HG03159 (cell line): ENCODE measurements at regions not wholly inside any gene's neighbourhood (a gene's known extent, or its start where the extent isn't known, plus 50 kb on each side); places are given as distances from the start of the nearest gene placed in this dataset.
"Not testable (repeated sequence)": the region's sequence is repeated elsewhere in the genome, so short reads cannot be mapped to it uniquely, and the experiment has no call there.

Experiments used
- ATAC-seq: cut with Tn5 transposase; IDR thresholded peaks from one replicate; pipeline ENCODE4 v1.9.1; 2021; ENCODE audit warnings: mild to moderate bottlenecking, moderate library complexity; ENCODE audit not compliant: unreplicated experiment

DNA sequence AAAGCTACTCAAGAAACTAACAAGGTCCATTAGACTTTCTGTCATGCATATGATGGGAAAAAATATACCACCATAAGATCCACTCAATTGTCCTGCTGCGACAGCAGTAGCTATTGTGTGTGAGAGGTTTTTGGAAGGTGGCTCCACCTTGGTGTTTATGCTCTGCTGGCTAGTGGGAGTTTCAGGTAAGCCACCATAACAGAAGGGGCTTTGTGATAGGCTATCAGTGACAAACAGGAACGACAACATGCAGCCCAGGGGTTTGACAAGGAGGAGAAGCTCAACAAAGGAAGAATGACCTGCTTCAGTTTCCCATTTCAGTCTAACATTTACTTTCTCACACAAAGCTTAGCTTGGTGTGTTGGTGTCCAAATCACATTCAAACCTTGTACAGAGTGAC is 182.6 kb downstream of the ATOH1 start:
- no peak for ATAC-seq

DNA sequence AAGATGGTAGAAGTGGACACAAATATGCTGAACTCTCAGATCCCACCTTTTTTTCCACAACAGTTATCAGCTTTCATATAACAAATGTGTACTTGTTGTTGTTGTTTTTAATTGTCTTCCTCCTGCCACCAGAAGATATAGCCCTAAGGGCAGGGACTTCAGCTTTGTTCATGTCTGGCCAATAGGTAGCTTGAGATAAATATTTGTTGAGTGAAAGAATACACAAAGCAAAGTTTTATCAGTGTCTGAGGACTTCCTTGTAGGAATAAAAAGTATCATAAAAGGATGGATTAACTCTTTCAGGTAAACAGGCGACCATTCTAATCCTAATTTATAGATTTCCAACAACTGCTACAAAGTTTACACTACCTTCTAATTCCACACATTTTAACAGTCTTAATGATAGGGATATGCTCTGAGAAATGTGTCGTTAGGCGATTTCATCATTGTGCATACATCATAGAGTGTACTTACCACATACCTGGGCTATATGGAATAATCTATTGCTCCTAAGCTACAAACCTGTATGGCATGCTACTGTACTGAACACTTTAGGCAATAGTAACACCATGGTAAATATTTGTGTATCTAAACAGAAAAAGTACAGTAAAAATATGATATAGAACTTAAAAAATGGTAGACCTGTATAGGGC is 186.1 kb downstream of the ATOH1 start:
- ATAC-seq = no peak

DNA sequence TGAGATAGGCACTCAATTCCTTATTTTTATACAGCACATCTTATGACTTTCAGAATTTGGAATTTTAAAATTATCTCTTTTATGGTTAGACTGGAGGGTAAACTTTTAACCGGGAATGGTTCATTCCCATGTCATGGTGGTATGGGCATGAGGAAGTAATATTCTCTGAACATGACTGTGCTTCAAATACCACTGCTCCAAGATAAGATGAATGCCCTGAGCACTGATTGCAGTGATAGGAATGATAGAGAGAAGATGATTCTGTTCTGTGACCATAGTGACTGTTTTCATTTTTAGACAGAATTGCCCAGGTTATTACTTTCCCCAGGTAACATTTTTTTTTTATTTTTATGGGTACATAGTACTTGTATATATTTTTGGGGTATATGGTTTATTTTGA is 187.4 kb downstream of the ATOH1 start:
- ATAC-seq = no peak

DNA sequence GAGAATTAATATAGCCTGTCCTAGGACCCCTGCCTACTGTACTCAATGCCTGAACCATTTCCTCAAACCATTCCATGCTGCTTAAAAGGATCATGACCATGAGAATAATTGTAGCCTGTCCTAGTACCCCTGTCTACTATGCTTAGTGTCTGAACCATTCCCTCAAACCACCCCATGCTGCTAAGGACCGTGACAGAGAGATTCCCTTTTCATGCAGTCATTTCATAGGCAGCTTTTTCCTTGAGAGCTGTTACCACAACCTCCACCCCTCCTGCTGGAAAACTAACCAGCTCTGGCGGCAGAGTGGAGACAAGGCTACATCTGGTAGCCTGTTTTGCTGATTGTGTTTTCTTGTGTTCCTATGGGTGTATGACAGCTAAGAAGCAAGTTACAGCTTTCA is 174.9 kb upstream of the SMARCAD1 start:
- no peak for ATAC-seq

DNA sequence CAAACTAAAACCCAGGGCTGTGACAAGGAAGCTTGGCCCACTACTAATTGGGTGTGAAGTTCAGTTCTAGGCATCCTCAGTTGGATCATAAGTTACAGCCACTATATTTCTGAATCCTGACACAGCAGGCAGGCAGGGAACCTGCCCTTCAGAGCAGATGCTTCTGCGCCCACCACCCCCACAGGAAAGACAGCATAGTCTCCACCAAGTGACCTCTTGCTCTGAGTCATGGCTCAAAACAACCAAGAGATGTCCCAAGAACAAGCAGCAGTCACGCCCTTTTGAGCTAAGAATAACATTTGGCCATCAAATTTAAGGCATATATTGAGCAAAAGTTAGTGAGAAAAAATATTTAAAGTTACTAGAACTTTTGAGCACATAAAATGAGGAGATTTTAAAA is 170.7 kb upstream of the SMARCAD1 start:
- ATAC-seq = peak; percentile 80

DNA sequence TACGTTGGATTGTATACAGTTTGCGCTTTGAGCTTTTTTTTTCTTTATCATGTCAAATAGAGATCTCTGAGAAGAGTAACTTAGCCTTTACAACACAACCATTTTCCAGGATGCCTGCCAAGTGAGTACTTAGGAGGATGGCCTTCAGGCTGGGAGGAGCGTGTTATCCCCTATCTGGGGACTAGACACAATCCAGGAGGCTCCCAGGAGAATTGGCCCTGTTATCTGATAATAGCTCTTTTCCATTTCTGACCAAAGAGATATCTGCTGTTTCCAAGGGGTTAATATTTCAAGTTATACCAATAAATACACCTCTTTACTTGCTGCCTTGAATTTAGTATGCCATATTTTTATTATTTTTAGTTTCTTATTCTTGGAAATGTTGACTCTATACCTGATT is 169.5 kb upstream of the SMARCAD1 start:
- ATAC-seq = no peak

DNA sequence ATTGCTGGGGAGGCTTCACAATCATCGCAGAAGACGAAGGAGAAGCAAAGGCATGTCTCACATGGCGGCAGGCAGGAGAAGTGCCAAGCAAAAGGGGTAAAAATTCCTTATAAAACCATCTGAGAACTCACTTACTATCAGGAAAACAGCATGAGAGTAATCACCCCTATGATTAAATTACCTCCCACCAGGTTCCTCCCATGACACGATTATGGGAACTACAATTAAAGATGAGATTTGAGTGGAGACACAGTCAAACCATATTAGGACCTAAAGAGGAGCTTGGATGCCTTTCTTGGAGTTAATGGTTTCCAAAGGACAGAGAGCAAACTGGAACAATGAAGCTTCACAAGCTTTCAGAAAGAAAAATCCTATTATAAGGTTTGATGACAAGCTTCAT is 168.4 kb upstream of the SMARCAD1 start:
- ATAC-seq = no peak

DNA sequence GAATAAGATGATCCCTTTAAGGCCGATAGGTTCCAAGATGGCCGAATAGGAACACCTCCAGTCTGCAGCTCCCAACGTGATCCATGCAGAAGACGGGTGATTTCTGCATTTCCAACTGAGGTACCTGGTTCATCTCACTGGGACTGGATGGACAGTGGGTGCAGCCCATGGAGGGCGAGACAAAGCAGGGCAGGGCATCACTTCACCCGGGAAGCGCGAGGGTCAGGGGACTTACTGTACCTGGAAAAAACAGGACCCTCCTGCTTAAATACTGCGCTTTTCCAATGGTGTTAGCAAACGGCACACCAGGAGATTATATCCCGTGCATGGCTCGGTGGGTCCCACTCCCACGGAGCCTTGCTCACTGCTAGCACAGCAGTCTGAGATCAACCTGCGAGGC is 163.2 kb upstream of the SMARCAD1 start:
- ATAC-seq = not testable (repeated sequence)

DNA sequence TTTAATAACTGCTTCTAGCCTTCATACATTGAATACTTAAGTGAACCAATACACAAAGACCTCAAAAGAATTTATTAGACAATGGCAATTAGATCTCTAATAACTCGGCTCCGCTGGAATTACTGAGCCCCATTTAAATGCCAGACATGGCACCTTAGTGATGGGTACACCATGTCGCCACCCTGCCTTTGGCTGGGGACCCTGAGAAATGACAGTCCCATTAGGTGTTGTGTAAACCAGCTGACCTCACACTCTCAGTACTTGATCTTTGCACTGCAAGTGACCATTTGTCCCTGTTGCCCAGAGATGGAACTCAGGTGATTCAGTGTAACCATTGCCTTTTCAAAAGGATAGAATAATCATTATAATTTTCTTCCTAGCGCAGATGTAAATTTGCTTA is 144.6 kb upstream of the SMARCAD1 start:
- ATAC-seq = no peak

DNA sequence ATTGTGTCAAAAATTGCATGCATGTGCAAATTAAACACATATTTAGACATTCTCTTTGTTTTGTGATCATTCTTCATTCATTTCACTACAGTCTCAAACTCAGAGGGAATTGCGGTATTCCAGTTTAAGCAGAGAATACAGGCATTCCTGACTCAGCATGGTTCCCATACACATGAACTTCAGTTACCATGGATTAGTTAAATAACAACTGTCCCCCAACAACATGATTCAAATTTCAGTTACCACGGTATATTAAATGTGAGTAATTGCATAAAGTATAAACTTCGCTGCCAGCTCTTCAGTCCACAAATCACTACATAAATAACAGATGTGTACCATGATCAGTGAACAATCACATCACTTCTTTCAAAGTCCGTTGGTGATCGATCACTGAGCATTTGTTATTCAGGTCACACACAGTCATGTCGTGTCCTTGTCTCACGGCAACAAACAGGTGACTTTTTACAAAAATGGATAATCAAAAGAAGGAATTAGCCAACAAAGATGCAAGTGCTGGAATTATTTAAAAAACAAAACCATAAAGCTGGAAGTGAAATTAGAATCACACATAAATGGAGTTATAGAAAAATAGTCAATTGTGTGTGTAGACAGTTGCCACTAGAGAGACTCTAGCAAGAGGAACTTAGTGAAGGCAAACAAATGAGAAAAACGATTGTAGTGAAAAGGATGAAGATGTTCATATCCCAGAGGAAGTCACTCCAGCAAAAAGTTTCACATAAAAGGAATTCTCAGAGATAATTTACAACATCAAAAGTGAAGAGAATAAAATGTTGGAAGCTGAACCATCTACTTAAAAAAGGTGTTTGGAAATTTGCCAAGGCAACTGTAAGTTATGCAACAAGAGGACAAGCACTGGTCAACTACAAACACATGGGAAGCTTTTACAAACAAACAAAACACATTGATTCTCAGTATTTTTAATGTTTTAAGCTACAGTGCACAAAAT is 138.6 kb upstream of the SMARCAD1 start:
- no peak for ATAC-seq

DNA sequence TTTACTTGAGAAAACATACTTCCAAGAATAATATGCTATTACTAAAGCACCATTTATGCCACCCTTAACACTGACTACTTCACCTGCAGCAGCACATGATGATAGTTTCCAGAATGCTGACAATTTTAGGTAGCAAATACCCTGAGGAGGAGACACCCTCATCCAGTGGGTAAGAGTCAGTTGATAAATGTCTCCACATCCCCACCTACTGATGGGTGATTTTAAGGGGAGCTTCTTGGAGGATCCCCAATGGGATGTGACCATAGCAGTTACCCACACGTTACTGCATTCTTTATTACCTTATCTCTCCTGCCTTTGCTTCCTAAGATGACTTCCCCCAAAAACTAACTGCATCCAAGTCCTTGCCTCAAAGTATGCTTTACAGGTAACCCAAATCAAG is 131.2 kb upstream of the SMARCAD1 start:
- no peak for ATAC-seq

DNA sequence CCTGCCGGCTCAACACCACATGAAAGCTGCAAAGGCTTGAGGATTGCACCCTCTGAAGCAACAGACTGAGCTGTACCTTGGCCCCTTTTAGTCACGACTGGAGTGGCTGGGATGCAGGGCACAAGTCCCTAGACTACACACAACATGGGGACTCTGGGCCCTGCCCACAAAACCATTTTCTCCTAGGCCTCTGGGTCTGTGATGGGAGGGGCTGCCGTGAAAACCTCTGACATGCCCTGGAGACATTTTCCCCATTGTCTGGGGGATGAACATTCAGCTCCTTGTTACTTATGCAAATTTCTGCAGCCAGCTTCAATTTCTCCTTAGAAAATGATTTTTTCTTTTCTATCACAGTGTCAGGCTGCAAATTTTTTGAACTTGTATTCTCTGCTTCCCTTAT is 123.5 kb upstream of the SMARCAD1 start:
- ATAC-seq = no peak

DNA sequence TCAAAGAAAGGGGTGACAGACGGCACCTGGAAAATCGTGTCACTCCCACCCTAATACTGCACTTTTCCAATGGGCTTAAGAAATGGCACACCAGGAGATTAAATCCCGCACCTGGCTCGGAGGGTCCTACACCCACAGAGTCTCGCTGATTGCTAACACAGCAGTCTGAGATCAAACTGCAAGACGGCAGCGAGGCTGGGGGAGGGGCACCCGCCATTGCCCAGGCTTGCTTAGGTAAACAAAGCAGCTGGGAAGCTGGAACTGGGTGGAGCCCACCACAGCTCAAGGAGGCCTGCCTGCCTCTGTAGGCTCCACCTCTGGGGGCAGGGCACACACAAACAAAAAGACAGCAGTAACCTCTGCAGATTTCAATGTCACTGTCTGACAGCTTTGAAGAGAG is 108.5 kb upstream of the SMARCAD1 start:
- ATAC-seq = not testable (repeated sequence)

DNA sequence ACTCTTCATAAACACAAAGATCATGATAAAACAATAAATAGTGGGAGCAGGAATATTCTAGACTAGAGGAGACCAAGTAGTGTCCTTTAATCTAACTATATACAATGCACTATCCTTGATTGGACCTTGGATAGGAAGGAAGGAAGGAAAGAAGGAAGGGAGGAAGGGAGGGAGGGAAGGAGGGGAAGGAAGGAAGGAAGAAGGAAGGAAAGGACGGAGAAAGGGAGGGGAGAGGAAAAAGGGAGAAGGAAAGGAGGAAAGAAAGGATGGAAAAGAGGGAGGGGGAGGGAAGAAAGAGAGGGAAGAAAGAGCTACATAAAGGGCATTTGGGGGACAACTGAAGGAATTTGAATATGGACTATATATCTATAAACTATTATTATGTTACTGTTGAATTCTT is 95.0 kb upstream of the SMARCAD1 start:
- ATAC-seq = no peak

DNA sequence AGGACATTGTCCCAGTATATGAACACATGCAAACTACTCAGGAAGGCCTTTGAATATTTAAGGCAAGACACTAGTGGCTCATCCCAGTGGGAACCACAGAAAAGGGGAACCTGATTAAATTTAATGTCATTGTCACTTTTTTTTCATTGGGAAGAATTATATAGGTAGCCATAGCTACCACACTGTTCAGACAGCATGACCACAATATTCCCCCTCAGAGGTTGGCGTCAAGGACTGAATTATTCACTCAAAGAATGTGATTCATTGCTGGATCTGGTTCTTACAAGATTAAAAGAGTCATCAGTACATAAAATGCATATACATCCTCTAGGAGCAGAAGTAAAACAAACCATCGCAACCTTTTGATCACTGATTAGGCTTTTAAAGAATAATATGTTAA is 92.0 kb upstream of the SMARCAD1 start:
- ATAC-seq = no peak

DNA sequence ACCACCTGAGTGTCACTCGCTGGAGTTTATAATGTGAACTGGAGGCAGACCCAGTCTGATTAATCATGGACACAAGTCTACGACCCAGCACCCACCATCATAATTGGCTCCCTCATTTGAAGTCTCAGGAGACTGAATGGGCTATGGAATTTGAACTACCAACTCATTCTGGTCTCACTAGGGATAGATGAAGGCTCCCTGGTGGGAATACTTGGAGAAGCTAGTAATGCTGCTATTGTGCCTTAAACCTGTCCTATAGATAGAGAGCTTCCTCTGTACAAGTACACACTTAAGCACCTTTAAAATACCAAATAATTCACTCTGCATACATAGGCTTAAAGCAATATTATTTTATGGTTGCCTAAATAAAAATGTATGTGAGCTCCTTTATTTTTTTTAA is 90.8 kb upstream of the SMARCAD1 start:
- no peak for ATAC-seq

DNA sequence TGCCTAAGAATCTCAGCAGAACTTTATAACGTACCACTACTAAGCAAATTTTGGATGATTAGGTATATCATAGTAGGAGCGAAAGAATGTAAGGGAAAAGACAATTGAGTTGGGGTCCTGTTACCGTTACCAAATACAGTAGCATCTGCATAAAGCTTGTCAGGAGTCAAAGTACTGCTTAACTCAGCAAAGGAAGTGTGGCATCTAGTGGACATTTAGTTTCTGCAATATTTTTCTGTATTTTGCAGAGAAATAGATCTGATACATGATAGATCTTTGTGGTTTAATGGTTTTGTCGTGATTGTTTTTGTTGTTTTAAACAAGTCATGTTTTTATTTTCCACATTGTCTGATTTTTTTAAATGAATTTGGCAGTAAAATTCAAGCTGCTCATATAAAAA is 81.0 kb upstream of the SMARCAD1 start:
- no peak for ATAC-seq

DNA sequence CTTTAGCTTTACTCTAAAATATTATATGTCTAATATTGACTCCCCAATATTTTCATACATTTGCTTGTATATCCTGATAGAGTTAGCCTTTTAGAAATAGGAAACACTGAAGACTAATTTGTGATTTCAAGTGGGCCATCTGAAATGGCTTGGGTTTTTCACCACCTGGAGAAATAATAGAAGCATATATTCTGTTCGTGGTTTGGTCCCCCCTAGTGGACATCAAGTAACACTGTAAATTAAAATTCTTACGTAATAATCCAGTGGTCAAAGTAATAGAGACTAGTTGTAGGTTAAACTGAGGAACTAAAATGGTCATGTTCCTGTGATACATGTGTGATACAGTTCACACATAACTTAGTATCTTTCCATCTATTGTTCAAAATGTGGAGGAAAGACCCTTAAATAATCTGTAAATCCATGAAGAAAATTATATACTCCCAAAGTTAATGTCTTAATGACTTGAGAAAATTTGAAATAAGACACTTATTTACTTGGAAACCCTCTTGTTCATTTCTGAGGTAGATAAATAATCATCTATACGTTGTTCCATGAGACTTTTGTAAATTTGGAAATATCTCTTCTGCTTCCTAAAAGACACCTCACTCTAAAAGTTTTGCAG is 79.8 kb upstream of the SMARCAD1 start:
- peak; percentile 88 for ATAC-seq

DNA sequence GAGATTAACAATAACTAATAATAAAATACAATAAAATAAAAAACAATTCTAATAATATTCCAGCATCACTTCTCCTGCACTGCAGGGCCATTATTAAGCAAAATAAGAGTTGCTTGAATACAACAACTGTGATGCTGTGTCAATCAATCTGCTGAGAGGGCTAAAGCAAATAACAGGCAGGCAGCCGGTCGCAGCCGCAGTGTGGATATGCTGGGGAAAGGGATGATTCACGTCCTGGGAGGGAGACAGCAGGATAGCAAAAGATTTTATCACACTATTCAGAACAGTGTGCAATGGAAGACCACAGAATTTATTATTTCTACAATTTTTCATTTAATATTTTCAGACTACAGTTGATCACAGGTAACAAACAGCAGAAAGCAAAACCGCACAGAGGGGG is 76.5 kb upstream of the SMARCAD1 start:
- ATAC-seq = no peak

DNA sequence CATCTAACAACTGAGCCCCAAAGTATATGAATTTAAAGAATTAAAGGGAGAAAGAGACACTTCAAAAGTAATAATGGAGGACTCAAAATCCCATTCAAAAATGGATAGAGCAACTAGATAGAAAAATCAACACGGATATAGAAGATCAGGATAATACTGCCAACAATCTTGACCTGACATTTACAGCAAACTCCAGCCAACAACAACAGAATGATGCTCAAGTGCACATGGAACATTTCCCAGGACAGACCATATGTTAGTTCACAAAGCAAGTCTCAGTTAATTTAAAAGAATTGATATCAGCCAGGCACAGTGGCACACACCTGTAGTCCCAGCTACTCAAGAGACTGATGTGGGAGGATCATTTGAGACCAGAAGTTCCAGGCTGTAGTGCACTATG is 72.0 kb upstream of the SMARCAD1 start:
- ATAC-seq = no peak

DNA sequence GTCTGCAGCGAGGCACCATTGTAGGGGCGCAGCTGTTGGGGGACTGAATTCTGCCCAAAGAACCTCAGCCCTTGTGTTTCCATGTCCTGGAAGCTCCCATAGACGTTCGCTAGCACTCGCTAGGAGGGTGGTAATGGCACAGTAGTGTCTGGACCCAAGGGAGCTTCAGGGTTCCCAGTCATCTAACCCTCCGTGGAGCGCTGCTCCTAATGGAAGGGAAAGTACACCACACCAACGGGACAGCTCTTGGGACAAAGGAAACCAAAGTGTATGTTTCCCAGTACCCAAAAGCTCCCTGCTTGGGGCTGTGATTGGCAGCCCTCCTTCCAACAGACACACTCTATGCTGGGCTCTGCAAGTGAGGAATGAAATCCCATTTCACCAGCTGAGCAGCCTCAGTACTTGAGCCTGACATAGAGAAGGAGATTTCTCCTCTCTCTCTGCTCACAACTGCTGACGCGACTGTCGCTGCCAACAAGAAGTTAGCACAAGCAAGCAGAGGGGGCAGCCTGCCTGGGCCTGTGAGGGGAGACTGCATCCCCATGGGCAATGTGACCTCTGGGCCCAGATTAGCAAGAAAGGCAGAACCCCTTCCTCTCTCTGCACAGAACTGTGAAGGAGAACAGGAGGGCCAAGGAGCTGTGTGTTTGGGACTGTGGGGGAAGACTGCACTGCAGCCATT is 67.6 kb upstream of the SMARCAD1 start:
- ATAC-seq = no peak
